NB4 (cell line): ENCODE measurements at regions not wholly inside any gene's neighbourhood (a gene's known extent, or its start where the extent isn't known, plus 50 kb on each side); places are given as distances from the start of the nearest gene placed in this dataset.

Experiments used
- DNase-seq: peaks from one replicate; pipeline ENCODE4 v3.0.0; 2010; ENCODE audit warnings: low read depth
- H3K4me3 ChIP-seq: one replicate; pipeline ENCODE4 v1.5.1; 2011; ENCODE audit warnings: mild to moderate bottlenecking, low read depth, low read length, moderate library complexity
- CTCF ChIP-seq: IDR thresholded peaks from one replicate; pipeline ENCODE4 v1.5.1; 2012; ENCODE audit warnings: low read depth, low read length
- MAX ChIP-seq: IDR thresholded peaks from 2 replicates; pipeline ENCODE4 v1.6.1; 2011; ENCODE audit warnings: low read depth, low read length
- MYC ChIP-seq: IDR thresholded peaks from 2 replicates; pipeline ENCODE4 v1.6.1; 2011; ENCODE audit warnings: low read depth, low read length
- POLR2A ChIP-seq: IDR thresholded peaks from 2 replicates; pipeline ENCODE4 v1.6.1; 2011; ENCODE audit warnings: mild to moderate bottlenecking; ENCODE audit not compliant: insufficient read length; ENCODE audit errors: extremely low read depth

- no peak overlapping the region for H3K4me3 ChIP-seq
- no peak for TF ChIP-seq CTCF
- DNase-seq = no peak
These were observed 147.1 kb upstream of the IRS2 start for GRCh38 chr13:109933476-109933875.

DNA sequence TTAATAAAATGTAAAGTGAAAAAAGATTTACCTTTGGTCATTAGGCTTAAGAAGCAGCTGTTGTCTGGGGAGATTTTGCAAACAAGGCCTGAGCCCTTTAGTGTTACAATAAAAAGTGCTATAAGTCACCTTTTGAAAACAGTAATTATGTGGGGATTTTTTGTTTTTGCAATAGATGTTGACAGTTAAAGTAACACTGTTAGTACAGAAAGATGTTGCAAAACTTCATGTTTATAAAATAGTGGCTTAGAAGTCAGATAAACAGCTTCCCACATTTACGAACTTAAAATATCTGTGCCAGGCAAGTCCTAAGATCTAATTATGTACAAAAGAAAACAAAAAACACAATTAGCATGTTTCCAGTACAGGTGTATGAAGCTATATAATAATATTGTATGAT lies 138.0 kb upstream of the IRS2 start:
- no peak for DNase-seq
- no peak for TF ChIP-seq CTCF
- no peak for TF ChIP-seq POLR2A
- TF ChIP-seq MAX = no peak
- TF ChIP-seq MYC = no peak
- no peak overlapping the region for H3K4me3 ChIP-seq

GRCh38 chr13:109922518-109922917 lies 136.1 kb upstream of the IRS2 start:
- H3K4me3 ChIP-seq = no peak overlapping the region
- no peak for TF ChIP-seq POLR2A
- TF ChIP-seq MYC = no peak
- no peak for TF ChIP-seq CTCF
- no peak for TF ChIP-seq MAX
- no peak for DNase-seq

GRCh38 chr13:109919715-109920375 lies 133.5 kb upstream of the IRS2 start:
- H3K4me3 ChIP-seq = no peak overlapping the region
- no peak for TF ChIP-seq MAX
- no peak for TF ChIP-seq CTCF
- no peak for TF ChIP-seq MYC
- no peak for TF ChIP-seq POLR2A
- no peak for DNase-seq

DNA sequence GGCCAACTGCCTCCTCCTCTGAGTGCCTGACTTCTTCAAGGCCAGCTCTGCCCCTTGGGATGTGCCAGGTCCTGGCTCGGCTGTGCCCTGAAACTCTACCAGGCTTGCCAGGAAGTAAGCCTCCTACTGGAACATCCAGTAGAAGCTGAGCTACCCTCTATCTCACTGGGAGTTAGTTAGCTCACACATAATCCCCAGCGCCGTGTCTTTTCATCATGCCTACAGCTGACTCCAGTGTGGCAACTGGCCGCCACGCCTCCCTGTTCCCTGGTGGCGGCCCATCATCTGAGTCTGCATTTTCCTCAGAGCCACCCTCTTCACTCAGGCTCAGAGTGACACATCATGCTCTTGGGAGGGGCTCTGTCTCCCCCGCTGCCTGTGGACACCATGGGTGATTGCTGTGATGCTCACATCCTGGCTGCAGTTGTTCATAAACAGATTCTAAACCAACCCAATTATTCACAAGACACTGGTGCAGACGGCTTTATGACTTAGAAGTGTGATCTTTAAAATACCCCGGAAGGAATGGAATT lies 131.9 kb upstream of the IRS2 start:
- peak; percentile 11 for DNase-seq
- no peak overlapping the region for H3K4me3 ChIP-seq
- TF ChIP-seq MAX = no peak
- no peak for TF ChIP-seq CTCF
- TF ChIP-seq MYC = no peak
- no peak for TF ChIP-seq POLR2A

GRCh38 chr13:109917422-109917821 lies 131.0 kb upstream of the IRS2 start:
- TF ChIP-seq MYC (no peak), POLR2A (no peak), MAX (no peak), CTCF (no peak)
- DNase-seq = no peak
- no peak overlapping the region for H3K4me3 ChIP-seq
